A549 (cell line): ENCODE measurements at regions not wholly inside any gene's neighbourhood (a gene's known extent, or its start where the extent isn't known, plus 50 kb on each side); places are given as distances from the start of the nearest gene placed in this dataset.

Source experiments
- ATAC-seq, 2 experiments: fragments of 200-7000 bp in 1 of 2; fragments of >200 bp in 1 of 2; cut with Nextera tagmentation in 1 of 2; cut with Tn5 transposase in 1 of 2; 3 replicates each; pipeline versions ENCODE4 v1.8.0 to v1.9.1; 2018 to 2020; ENCODE audit warnings: mild to moderate bottlenecking in 1 of 2, moderate library complexity in 1 of 2
- CTCF ChIA-PET: fragments of 300-600 bp; sonication (Branson Sonifier 250); formaldehyde crosslinking; extraction: SDS; loops from one replicate; lab custom pipeline; 2021; ENCODE audit warnings: antibody characterized with exemption, inconsistent platforms; lab: Yijun Ruan, JAX
- POLR2A ChIA-PET: fragments of 350-600 bp; formaldehyde crosslinking; extraction: SDS; loops from one replicate; lab custom pipeline; 2021; ENCODE audit warnings: antibody characterized with exemption, inconsistent platforms; lab: Yijun Ruan, JAX
- DNase-seq, 2 experiments: peaks; one replicate each; pipeline versions ENCODE4 v3.0.0 to v3.0.0-alpha.2; 2011 to 2016; ENCODE audit warnings: low read depth in 1 of 2, low spot score in 1 of 2
- FAIRE-seq: peaks from 2 replicates; lab custom pipeline; 2011; peaks lifted over from hg19 to GRCh38; lab: Jason Lieb, UNC
- H3K27ac ChIP-seq, 2 experiments: fragments of >200 bp; sonication (Bioruptor Twin); formaldehyde crosslinking; 3 replicates each; pipeline ENCODE4 v1.5.1; 2016 to 2017
- H3K4me1 ChIP-seq: fragments of >200 bp; sonication (Bioruptor Twin); formaldehyde crosslinking; 3 replicates; pipeline ENCODE4 v1.6.1; 2016
- H3K4me2 ChIP-seq: fragments of >200 bp; sonication (Bioruptor Twin); formaldehyde crosslinking; 3 replicates; pipeline ENCODE4 v1.6.1; 2016
- H3K4me3 ChIP-seq: fragments of >200 bp; sonication (Bioruptor Twin); formaldehyde crosslinking; 3 replicates; pipeline ENCODE4 v1.5.1; 2016
- H3K9me3 ChIP-seq: fragments of >200 bp; sonication (Bioruptor Twin); formaldehyde crosslinking; 3 replicates; pipeline ENCODE4 v1.6.1; 2016
- CBX2 ChIP-seq: fragments of 200-600 bp; sonication (generic); IDR thresholded peaks from 2 replicates; pipeline ENCODE4 v1.6.1; 2016; ENCODE audit warnings: low read depth, mild to moderate bottlenecking, borderline replicate concordance
- CHD2 ChIP-seq: fragments of 150-350 bp; IDR thresholded peaks from 2 replicates; pipeline ENCODE4 v1.6.1; 2014; ENCODE audit warnings: low read length; ENCODE audit not compliant: partially characterized antibody
- EHF ChIP-seq: fragments of 250-450 bp; sonication (Bioruptor Pico); IDR thresholded peaks from 2 replicates; pipeline ENCODE4 v1.5.0; 2020; ENCODE audit warnings: mild to moderate bottlenecking
- ESRRA ChIP-seq: fragments of 150-350 bp; IDR thresholded peaks from 2 replicates; pipeline ENCODE4 v1.6.1; 2014; ENCODE audit warnings: mild to moderate bottlenecking, low read length, borderline replicate concordance
- FOSB ChIP-seq: fragments of 250-450 bp; sonication (Bioruptor Pico); IDR thresholded peaks from 2 replicates; pipeline ENCODE4 v1.5.0; 2020; ENCODE audit warnings: mild to moderate bottlenecking, moderate library complexity
- FOSL2 ChIP-seq, 2 experiments: fragments of 450-650 bp in 1 of 2; fragments of >200 bp in 1 of 2; sonication (Bioruptor Twin) in 1 of 2; formaldehyde crosslinking; IDR thresholded peaks; 2 replicates each; pipeline versions ENCODE4 v1.5.0 to v1.6.1; 2016 to 2020; ENCODE audit warnings: mild to moderate bottlenecking in 1 of 2, moderate library complexity in 1 of 2
- HOXB13 ChIP-seq: fragments of 250-450 bp; sonication (Bioruptor Pico); IDR thresholded peaks from 2 replicates; pipeline ENCODE4 v1.5.0; 2020; ENCODE audit warnings: low read depth, mild to moderate bottlenecking, moderate library complexity
- JUN ChIP-seq, 2 experiments: fragments of >200 bp; sonication (Bioruptor Twin); formaldehyde crosslinking; IDR thresholded peaks; 2 replicates in 1 of 2; 3 replicates in 1 of 2; pipeline ENCODE4 v1.6.1; 2016 to 2017
- KDM1A ChIP-seq: fragments of 200-600 bp; sonication (generic); IDR thresholded peaks from 2 replicates; pipeline ENCODE4 v1.6.1; 2016; ENCODE audit warnings: low read depth, mild to moderate bottlenecking
- MAZ ChIP-seq: fragments of 150-350 bp; IDR thresholded peaks from 2 replicates; pipeline ENCODE4 v1.6.1; 2014; ENCODE audit warnings: antibody characterized with exemption, low read depth, low read length, borderline replicate concordance
- NR3C1 ChIP-seq: fragments of >200 bp; sonication (Bioruptor Twin); formaldehyde crosslinking; IDR thresholded peaks from 3 replicates; pipeline ENCODE4 v1.6.1; 2017
- POLR2A ChIP-seq: IDR thresholded peaks from 2 replicates; pipeline ENCODE4 v1.6.1; 2012; ENCODE audit warnings: mild to moderate bottlenecking, low read length
- POLR2AphosphoS2 ChIP-seq: conservative IDR thresholded peaks from 2 replicates; pipeline ENCODE4 v1.6.1; 2012; ENCODE audit warnings: low read length, improper control_type of control experiment, inconsistent platforms
- RARB ChIP-seq: fragments of 250-450 bp; sonication (Bioruptor Pico); IDR thresholded peaks from 2 replicates; pipeline ENCODE4 v1.8.0; 2021; ENCODE audit warnings: mild to moderate bottlenecking, moderate library complexity
- RCOR1 ChIP-seq: fragments of 150-350 bp; IDR thresholded peaks from 2 replicates; pipeline ENCODE4 v1.6.1; 2014; ENCODE audit warnings: antibody characterized with exemption, low read length, low read depth
- ZC3H11A ChIP-seq: fragments of 450-650 bp; IDR thresholded peaks from 2 replicates; pipeline ENCODE4 v1.6.1; 2014; ENCODE audit warnings: antibody characterized with exemption, mild to moderate bottlenecking
- WGBS: methylation state at CpG from one replicate; pipeline ENCODE4 v1.1.6; 2017; ENCODE audit errors: missing lambda C conversion rate; 5-methylcytosine and 5-hydroxymethylcytosine counted together
- TF ChIP-seq, protein P1 (sequence below): fragments of >200 bp; sonication (Bioruptor Twin); formaldehyde crosslinking; IDR thresholded peaks from 3 replicates; pipeline ENCODE4 v1.6.1; 2016
- TF ChIP-seq, protein P2 (sequence below): fragments of 450-650 bp; IDR thresholded peaks from 2 replicates; pipeline ENCODE4 v1.6.1; 2014; ENCODE audit warnings: antibody characterized with exemption
- TF ChIP-seq, protein P3 (sequence below): IDR thresholded peaks from 2 replicates; pipeline ENCODE4 v1.6.1; 2012
- TF ChIP-seq, protein P4 (sequence below): fragments of 150-350 bp; IDR thresholded peaks from 2 replicates; pipeline ENCODE4 v1.6.1; 2014; ENCODE audit warnings: low read depth, mild to moderate bottlenecking, low read length
- TF ChIP-seq, protein P5 (sequence below): fragments of >200 bp; sonication (Bioruptor Twin); formaldehyde crosslinking; IDR thresholded peaks from 3 replicates; pipeline ENCODE4 v1.5.1; 2016
- TF ChIP-seq, protein P6 (sequence below): IDR thresholded peaks from 2 replicates; pipeline ENCODE4 v1.6.1; 2012

DNA sequence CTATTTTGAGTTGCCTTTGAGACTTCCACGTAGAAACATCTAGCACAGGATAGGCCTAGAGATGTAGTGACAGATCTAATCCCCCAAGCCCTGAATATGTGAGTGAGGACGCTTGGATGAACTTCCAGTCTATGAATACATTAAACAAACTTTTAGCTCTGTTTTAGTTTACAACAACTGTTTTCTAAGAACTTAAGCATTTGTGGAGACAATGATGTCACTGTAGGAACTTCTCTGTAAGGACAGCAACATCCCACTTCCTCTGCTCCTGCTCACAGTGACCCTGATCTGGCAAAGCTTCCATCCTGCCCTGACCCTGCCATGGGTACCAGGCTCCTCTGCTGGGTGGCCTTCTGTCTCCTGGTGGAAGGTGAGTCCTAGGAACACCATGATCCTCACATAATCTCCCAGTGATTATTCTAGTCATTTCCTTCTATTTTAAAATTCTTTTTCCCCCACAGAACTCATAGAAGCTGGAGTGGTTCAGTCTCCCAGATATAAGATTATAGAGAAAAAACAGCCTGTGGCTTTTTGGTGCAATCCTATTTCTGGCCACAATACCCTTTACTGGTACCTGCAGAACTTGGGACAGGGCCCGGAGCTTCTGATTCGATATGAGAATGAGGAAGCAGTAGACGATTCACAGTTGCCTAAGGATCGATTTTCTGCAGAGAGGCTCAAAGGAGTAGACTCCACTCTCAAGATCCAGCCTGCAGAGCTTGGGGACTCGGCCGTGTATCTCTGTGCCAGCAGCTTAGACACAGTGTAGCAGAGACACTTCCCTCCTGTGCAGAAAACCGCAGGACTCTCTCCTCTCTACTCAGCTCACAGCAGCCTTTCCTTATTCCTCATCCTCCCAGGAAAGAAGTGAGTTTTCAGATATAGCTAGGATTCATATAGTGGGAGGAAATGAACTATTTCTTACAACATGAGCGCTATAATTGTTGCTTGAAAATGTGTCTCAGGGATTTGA, 194.4 kb upstream of the PRSS1 start:
- no peak overlapping the region for H3K4me3 ChIP-seq
- 85% methylated on average over 10 of the region's 10 CpGs for WGBS
- CTCF ChIA-PET, result interaction anchor here (1.0 to 4.1 kb wide), 4 partner anchors 18 to 49 kb away, joined by 4 to 25 read pairs (median 8); no protein-coding TSS in a partner anchor
- POLR2A ChIA-PET, result no interaction called here
- no peak for FAIRE-seq
- no peaks in the 10 kb centered on the region for H3K9me3 ChIP-seq
- no peak for ATAC-seq
- no peak for DNase-seq
- H3K4me1 ChIP-seq, result peaks cover 24% of the 10 kb centered on the region
- TF ChIP-seq, protein P1, sequence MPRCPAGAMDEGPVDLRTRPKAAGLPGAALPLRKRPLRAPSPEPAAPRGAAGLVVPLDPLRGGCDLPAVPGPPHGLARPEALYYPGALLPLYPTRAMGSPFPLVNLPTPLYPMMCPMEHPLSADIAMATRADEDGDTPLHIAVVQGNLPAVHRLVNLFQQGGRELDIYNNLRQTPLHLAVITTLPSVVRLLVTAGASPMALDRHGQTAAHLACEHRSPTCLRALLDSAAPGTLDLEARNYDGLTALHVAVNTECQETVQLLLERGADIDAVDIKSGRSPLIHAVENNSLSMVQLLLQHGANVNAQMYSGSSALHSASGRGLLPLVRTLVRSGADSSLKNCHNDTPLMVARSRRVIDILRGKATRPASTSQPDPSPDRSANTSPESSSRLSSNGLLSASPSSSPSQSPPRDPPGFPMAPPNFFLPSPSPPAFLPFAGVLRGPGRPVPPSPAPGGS, result no peak
- TF ChIP-seq HOXB13 (CRISPR knock-in tag), result no peak
- TF ChIP-seq, protein P2, sequence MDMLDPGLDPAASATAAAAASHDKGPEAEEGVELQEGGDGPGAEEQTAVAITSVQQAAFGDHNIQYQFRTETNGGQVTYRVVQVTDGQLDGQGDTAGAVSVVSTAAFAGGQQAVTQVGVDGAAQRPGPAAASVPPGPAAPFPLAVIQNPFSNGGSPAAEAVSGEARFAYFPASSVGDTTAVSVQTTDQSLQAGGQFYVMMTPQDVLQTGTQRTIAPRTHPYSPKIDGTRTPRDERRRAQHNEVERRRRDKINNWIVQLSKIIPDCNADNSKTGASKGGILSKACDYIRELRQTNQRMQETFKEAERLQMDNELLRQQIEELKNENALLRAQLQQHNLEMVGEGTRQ, result no peak
- no peak for TF ChIP-seq NR3C1
- no peak for TF ChIP-seq MAZ
- no peak for TF ChIP-seq POLR2AphosphoS2
- TF ChIP-seq JUN (IDR thresholded peaks at IDR 0.05), result no peak
- TF ChIP-seq, protein P3, sequence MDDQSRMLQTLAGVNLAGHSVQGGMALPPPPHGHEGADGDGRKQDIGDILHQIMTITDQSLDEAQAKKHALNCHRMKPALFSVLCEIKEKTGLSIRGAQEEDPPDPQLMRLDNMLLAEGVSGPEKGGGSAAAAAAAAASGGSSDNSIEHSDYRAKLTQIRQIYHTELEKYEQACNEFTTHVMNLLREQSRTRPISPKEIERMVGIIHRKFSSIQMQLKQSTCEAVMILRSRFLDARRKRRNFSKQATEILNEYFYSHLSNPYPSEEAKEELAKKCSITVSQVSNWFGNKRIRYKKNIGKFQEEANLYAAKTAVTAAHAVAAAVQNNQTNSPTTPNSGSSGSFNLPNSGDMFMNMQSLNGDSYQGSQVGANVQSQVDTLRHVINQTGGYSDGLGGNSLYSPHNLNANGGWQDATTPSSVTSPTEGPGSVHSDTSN, result no peak
- no peak for TF ChIP-seq CBX2
- TF ChIP-seq, protein P4, sequence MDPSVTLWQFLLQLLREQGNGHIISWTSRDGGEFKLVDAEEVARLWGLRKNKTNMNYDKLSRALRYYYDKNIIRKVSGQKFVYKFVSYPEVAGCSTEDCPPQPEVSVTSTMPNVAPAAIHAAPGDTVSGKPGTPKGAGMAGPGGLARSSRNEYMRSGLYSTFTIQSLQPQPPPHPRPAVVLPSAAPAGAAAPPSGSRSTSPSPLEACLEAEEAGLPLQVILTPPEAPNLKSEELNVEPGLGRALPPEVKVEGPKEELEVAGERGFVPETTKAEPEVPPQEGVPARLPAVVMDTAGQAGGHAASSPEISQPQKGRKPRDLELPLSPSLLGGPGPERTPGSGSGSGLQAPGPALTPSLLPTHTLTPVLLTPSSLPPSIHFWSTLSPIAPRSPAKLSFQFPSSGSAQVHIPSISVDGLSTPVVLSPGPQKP, result no peak
- TF ChIP-seq POLR2A, result no peak
- TF ChIP-seq ZC3H11A, result no peak
- no peak for TF ChIP-seq EHF (CRISPR knock-in tag)
- no peak for TF ChIP-seq KDM1A
- no peak overlapping the region for H3K4me2 ChIP-seq
- peak overlapping the region; percentile 56 to 83; a peak in 4 of 6 replicates for H3K27ac ChIP-seq

DNA sequence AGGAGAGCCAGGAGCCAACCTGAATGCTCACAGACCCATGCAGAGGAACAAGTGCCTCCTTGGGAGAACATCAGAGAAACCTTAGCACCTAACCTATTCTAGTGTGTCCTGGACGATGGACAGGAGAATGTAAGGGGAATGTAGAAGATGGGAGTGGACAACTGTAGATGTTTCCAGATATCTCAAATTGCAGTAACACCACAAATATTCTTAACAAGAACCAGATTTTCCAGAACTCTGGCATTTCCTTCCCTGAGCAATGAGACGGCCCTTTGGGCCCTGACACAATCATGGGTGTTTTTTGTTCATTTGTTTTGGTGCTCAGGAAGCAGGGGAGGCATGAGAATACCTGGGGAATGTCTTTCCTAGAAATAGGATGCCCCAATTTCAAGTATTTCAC, 196.1 kb upstream of the PRSS1 start:
- no peak for FAIRE-seq
- POLR2A ChIA-PET, result no interaction called here
- H3K9me3 ChIP-seq, result no peaks in the 10 kb centered on the region
- peaks cover 24% of the 10 kb centered on the region for H3K4me1 ChIP-seq
- no peak overlapping the region for H3K4me3 ChIP-seq
- CTCF ChIA-PET, result interaction anchor here (2.0 to 4.1 kb wide), 2 partner anchors 17 to 18 kb away, joined by 7 to 25 read pairs; no protein-coding TSS in a partner anchor
- H3K27ac ChIP-seq, result peak overlapping the region in 1 of 2 experiments; percentile 16; a peak in 2 of 6 replicates
- WGBS, result 82% methylated on average over 2 of the region's 2 CpGs
- no peak overlapping the region for H3K4me2 ChIP-seq
- ATAC-seq, result no peak
- DNase-seq, result no peak
- no peak for TF ChIP-seq FOSL2 (IDR thresholded peaks at IDR 0.05)
- no peak for TF ChIP-seq FOSL2 (CRISPR knock-in tag; IDR thresholded peaks at IDR 0.05)
- no peak for TF ChIP-seq CHD2
- TF ChIP-seq KDM1A, result no peak
- no peak for TF ChIP-seq ESRRA
- TF ChIP-seq, protein P2, result no peak
- no peak for TF ChIP-seq RARB
- TF ChIP-seq, protein P4, result no peak
- TF ChIP-seq, protein P5, sequence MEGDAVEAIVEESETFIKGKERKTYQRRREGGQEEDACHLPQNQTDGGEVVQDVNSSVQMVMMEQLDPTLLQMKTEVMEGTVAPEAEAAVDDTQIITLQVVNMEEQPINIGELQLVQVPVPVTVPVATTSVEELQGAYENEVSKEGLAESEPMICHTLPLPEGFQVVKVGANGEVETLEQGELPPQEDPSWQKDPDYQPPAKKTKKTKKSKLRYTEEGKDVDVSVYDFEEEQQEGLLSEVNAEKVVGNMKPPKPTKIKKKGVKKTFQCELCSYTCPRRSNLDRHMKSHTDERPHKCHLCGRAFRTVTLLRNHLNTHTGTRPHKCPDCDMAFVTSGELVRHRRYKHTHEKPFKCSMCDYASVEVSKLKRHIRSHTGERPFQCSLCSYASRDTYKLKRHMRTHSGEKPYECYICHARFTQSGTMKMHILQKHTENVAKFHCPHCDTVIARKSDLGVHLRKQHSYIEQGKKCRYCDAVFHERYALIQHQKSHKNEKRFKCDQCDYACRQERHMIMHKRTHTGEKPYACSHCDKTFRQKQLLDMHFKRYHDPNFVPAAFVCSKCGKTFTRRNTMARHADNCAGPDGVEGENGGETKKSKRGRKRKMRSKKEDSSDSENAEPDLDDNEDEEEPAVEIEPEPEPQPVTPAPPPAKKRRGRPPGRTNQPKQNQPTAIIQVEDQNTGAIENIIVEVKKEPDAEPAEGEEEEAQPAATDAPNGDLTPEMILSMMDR, result no peak
- no peak for TF ChIP-seq RCOR1
- TF ChIP-seq, protein P3, result no peak
- TF ChIP-seq, protein P6, sequence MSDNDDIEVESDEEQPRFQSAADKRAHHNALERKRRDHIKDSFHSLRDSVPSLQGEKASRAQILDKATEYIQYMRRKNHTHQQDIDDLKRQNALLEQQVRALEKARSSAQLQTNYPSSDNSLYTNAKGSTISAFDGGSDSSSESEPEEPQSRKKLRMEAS, result no peak
- no peak for TF ChIP-seq FOSB (CRISPR knock-in tag)
